Loucy (cell line): ENCODE measurements at regions not wholly inside any gene's neighbourhood (a gene's known extent, or its start where the extent isn't known, plus 50 kb on each side); places are given as distances from the start of the nearest gene placed in this dataset.

Experiments
- EZH2phosphoT487 ChIP-seq: fragments of 200-600 bp; IDR thresholded peaks from 2 replicates; pipeline ENCODE4 v1.6.1; 2018; ENCODE audit warnings: antibody characterized with exemption, mild to moderate bottlenecking, moderate library complexity, borderline replicate concordance
- TF ChIP-seq, protein P1 (sequence below): fragments of 200-600 bp; sonication (generic); conservative IDR thresholded peaks from 2 replicates; pipeline ENCODE4 v1.5.1; 2014; ENCODE audit warnings: mild to moderate bottlenecking, antibody characterized with exemption, low read length

DNA sequence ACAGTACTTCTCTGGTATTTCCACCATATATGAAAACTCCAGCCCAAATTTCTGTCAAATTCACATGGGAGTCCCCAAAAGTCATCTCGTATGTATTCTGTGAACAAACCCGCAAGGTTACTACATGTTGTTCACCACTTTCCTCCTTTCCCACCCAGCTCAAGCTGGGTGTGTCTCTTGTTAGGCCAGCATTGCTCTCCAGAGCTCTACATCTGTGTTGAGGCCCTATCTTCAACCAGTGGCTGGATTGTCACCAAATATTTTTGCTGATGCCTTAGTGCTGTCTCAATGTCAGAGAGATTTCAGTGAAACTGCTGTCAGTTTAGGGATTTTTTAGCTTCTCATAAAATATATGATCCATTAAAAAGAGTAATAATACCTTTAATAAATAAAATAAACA, 230.9 kb downstream of the BTG1 start:
- TF ChIP-seq, protein P1, sequence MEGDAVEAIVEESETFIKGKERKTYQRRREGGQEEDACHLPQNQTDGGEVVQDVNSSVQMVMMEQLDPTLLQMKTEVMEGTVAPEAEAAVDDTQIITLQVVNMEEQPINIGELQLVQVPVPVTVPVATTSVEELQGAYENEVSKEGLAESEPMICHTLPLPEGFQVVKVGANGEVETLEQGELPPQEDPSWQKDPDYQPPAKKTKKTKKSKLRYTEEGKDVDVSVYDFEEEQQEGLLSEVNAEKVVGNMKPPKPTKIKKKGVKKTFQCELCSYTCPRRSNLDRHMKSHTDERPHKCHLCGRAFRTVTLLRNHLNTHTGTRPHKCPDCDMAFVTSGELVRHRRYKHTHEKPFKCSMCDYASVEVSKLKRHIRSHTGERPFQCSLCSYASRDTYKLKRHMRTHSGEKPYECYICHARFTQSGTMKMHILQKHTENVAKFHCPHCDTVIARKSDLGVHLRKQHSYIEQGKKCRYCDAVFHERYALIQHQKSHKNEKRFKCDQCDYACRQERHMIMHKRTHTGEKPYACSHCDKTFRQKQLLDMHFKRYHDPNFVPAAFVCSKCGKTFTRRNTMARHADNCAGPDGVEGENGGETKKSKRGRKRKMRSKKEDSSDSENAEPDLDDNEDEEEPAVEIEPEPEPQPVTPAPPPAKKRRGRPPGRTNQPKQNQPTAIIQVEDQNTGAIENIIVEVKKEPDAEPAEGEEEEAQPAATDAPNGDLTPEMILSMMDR, result no peak
- no peak for TF ChIP-seq EZH2phosphoT487
